ENCODE measurements at regions not wholly inside any gene's neighbourhood (a gene's known extent, or its start where the extent isn't known, plus 50 kb on each side); places are given as distances from the start of the nearest gene placed in this dataset.

GRCh38 chr1:38526046-38526445 is 333.5 kb downstream of the RRAGC start:
- no peaks in the 10 kb centered on the region for H3K9me3 Mint-ChIP-seq (ENCODE audit: low read depth, unreplicated experiment)
- DNase-seq = no peak
- H3K27ac Mint-ChIP-seq (ENCODE audit: unreplicated experiment) = no peak overlapping the region
- TF ChIP-seq CTCF (IDR thresholded peaks at IDR 0.05; ENCODE audit: unreplicated experiment) = no peak
- H3K27me3 Mint-ChIP-seq (ENCODE audit: unreplicated experiment) = peaks cover 55% of the 10 kb centered on the region
- no peak overlapping the region for H3K4me3 Mint-ChIP-seq (ENCODE audit: low read depth, unreplicated experiment)
- intact Hi-C loops (cut with micrococcal nuclease; ENCODE audit: unreplicated experiment) = no loop called here
- H3K36me3 Mint-ChIP-seq (ENCODE audit: insufficient read depth, unreplicated experiment) = no peaks in the 10 kb centered on the region
- H3K4me1 Mint-ChIP-seq (ENCODE audit: low read depth, unreplicated experiment) = no peaks in the 10 kb centered on the region
- BruUV-seq (replicated peaks) = no TSS peak
- CTCF ChIA-PET = no interaction called here

GRCh38 chr1:38525343-38526043 is 334.1 kb downstream of the RRAGC start:
- CTCF ChIA-PET = interaction anchor here (0.7 kb wide), 1 partner anchor 43 kb away, joined by 3 read pairs; no protein-coding TSS in a partner anchor
- Mint-ChIP-seq H3K36me3 (ENCODE audit: insufficient read depth, unreplicated experiment) (no peaks in the 10 kb centered on the region), H3K9me3 (ENCODE audit: low read depth, unreplicated experiment) (no peaks in the 10 kb centered on the region), H3K27me3 (ENCODE audit: unreplicated experiment) (peaks cover 60% of the 10 kb centered on the region), H3K4me3 (ENCODE audit: low read depth, unreplicated experiment) (no peak overlapping the region), H3K4me1 (ENCODE audit: low read depth, unreplicated experiment) (no peaks in the 10 kb centered on the region), H3K27ac (ENCODE audit: unreplicated experiment) (no peak overlapping the region)
- TF ChIP-seq CTCF (IDR thresholded peaks at IDR 0.05; ENCODE audit: unreplicated experiment) = no peak
- intact Hi-C loops (cut with micrococcal nuclease; ENCODE audit: unreplicated experiment) = no loop called here
- BruUV-seq (replicated peaks) = no TSS peak
- DNase-seq = no peak

GRCh38 chr1:38524025-38524641 is 335.4 kb downstream of the RRAGC start:
- BruUV-seq (replicated peaks) = no TSS peak
- peaks cover 74% of the 10 kb centered on the region for H3K27me3 Mint-ChIP-seq (ENCODE audit: unreplicated experiment)
- CTCF ChIA-PET = no interaction called here
- no peak overlapping the region for H3K27ac Mint-ChIP-seq (ENCODE audit: unreplicated experiment)
- intact Hi-C loops (cut with micrococcal nuclease; ENCODE audit: unreplicated experiment) = no loop called here
- H3K36me3 Mint-ChIP-seq (ENCODE audit: insufficient read depth, unreplicated experiment) = no peaks in the 10 kb centered on the region
- no peaks in the 10 kb centered on the region for H3K4me1 Mint-ChIP-seq (ENCODE audit: low read depth, unreplicated experiment)
- DNase-seq = no peak
- TF ChIP-seq CTCF (IDR thresholded peaks at IDR 0.05; ENCODE audit: unreplicated experiment) = no peak
- H3K9me3 Mint-ChIP-seq (ENCODE audit: low read depth, unreplicated experiment) = no peaks in the 10 kb centered on the region
- no peak overlapping the region for H3K4me3 Mint-ChIP-seq (ENCODE audit: low read depth, unreplicated experiment)

GRCh38 chr1:38523568-38523939 is 336.0 kb downstream of the RRAGC start:
- Mint-ChIP-seq H3K27ac (ENCODE audit: unreplicated experiment) (no peak overlapping the region), H3K9me3 (ENCODE audit: low read depth, unreplicated experiment) (no peaks in the 10 kb centered on the region), H3K36me3 (ENCODE audit: insufficient read depth, unreplicated experiment) (no peaks in the 10 kb centered on the region), H3K4me3 (ENCODE audit: low read depth, unreplicated experiment) (no peak overlapping the region), H3K27me3 (ENCODE audit: unreplicated experiment) (peaks cover 80% of the 10 kb centered on the region), H3K4me1 (ENCODE audit: low read depth, unreplicated experiment) (no peaks in the 10 kb centered on the region)
- DNase-seq = no peak
- BruUV-seq (replicated peaks) = no TSS peak
- no peak for TF ChIP-seq CTCF (IDR thresholded peaks at IDR 0.05; ENCODE audit: unreplicated experiment)
- intact Hi-C loops (cut with micrococcal nuclease; ENCODE audit: unreplicated experiment) = no loop called here
- CTCF ChIA-PET = no interaction called here

Measured in Calu3 (cell line).